Cardiac muscle cell (in vitro differentiated cells and primary cell): ENCODE measurements at regions not wholly inside any gene's neighbourhood (a gene's known extent, or its start where the extent isn't known, plus 50 kb on each side); places are given as distances from the start of the nearest gene placed in this dataset.
"Not testable (repeated sequence)": the region's sequence is repeated elsewhere in the genome, so short reads cannot be mapped to it uniquely, and the experiment has no call there.

ENCODE experiments used
- DNase-seq, 2 donors: peaks; one replicate each; pipeline versions ENCODE4 v3.0.0 to v3.0.0-alpha.2; 2010 to 2017; ENCODE audit warnings: low read depth in 1 of 2, low spot score in 1 of 2
- H3K27ac ChIP-seq: fragments of 200-600 bp; sonication (generic); 2 replicates; pipeline ENCODE4 v1.5.1; 2016
- H3K27me3 ChIP-seq: fragments of 200-600 bp; sonication (generic); 2 replicates; pipeline ENCODE4 v1.6.0; 2016; ENCODE audit warnings: control low read depth
- H3K36me3 ChIP-seq: fragments of 200-600 bp; sonication (generic); 2 replicates; pipeline ENCODE4 v1.5.1; 2016; ENCODE audit warnings: control low read depth
- H3K4me1 ChIP-seq: fragments of 200-600 bp; sonication (generic); 2 replicates; pipeline ENCODE4 v1.8.1; 2017; ENCODE audit warnings: low read depth, mild to moderate bottlenecking, mixed run types
- H3K4me3 ChIP-seq: fragments of 200-600 bp; sonication (generic); 2 replicates; pipeline ENCODE4 v1.5.1; 2016; ENCODE audit warnings: mild to moderate bottlenecking
- H3K9me3 ChIP-seq: fragments of 200-600 bp; sonication (generic); 2 replicates; pipeline ENCODE4 v1.5.1; 2017; ENCODE audit warnings: low read depth, mild to moderate bottlenecking, control low read depth
- TF ChIP-seq, protein P1 (sequence below): IDR thresholded peaks from 2 replicates; pipeline ENCODE4 v1.5.1; 2012; ENCODE audit warnings: low read depth, mild to moderate bottlenecking, low read length

DNA sequence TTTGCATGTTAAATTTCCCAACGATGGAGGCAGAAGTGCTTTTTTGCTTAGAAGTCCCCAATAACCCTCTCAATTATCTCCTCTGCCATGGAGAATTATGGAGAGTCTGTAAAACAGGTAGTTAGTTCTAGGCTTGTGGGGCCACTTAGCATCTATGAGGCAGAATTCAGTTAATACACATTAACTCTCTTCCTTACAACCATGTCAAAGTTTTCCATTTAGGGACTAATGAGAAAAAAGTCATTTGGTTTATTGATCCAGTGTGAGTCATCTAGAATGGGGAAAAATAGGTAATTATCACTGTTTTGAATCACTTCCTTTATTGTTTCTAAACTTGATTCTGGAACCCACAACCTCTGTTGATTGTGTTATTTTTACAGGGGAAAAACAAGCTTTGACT lies 229.1 kb upstream of the COX10 start:
- Histone ChIP-seq H3K4me1 (no peaks in the 10 kb centered on the region), H3K27ac (no peak overlapping the region), H3K4me3 (no peak overlapping the region), H3K9me3 (no peaks in the 10 kb centered on the region), H3K36me3 (no peaks in the 10 kb centered on the region), H3K27me3 (no peaks in the 10 kb centered on the region)
- no peak for DNase-seq
- TF ChIP-seq, protein P1, sequence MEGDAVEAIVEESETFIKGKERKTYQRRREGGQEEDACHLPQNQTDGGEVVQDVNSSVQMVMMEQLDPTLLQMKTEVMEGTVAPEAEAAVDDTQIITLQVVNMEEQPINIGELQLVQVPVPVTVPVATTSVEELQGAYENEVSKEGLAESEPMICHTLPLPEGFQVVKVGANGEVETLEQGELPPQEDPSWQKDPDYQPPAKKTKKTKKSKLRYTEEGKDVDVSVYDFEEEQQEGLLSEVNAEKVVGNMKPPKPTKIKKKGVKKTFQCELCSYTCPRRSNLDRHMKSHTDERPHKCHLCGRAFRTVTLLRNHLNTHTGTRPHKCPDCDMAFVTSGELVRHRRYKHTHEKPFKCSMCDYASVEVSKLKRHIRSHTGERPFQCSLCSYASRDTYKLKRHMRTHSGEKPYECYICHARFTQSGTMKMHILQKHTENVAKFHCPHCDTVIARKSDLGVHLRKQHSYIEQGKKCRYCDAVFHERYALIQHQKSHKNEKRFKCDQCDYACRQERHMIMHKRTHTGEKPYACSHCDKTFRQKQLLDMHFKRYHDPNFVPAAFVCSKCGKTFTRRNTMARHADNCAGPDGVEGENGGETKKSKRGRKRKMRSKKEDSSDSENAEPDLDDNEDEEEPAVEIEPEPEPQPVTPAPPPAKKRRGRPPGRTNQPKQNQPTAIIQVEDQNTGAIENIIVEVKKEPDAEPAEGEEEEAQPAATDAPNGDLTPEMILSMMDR, result no peak

GRCh38 chr17:13843862-13844635 lies 225.3 kb upstream of the COX10 start:
- peak in 1 of 2 donors; percentile 4 for DNase-seq
- Histone ChIP-seq H3K4me3 (no peak overlapping the region), H3K27me3 (no peaks in the 10 kb centered on the region), H3K9me3 (peaks cover 2% of the 10 kb centered on the region), H3K36me3 (no peaks in the 10 kb centered on the region), H3K27ac (no peak overlapping the region), H3K4me1 (no peaks in the 10 kb centered on the region)
- TF ChIP-seq, protein P1, result no peak

DNA sequence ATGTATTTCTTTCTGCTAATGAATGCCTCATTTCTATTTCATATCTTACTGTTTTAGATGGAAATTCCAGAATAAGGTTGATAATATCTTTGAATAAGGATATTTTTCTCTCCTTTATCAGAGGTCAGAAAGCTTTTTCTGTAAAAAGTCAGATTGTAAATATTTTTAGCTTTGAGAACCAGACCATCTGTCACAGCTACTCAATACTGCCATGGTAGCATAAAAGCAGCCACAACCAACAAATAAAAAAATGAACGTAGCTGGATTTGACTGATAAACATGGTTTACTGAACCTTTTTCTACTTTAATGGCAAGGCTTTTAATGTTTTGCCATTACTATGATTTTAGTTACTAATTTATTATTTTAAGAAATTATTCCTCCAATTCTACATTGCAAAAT lies 217.4 kb upstream of the COX10 start:
- DNase-seq, result no peak
- Histone ChIP-seq H3K27ac (no peak overlapping the region), H3K36me3 (no peaks in the 10 kb centered on the region), H3K4me3 (no peak overlapping the region), H3K27me3 (no peaks in the 10 kb centered on the region), H3K9me3 (no peaks in the 10 kb centered on the region), H3K4me1 (no peaks in the 10 kb centered on the region)
- TF ChIP-seq, protein P1, result no peak

- not testable (repeated sequence) for H3K27ac ChIP-seq, DNase-seq, H3K27me3 ChIP-seq, H3K36me3 ChIP-seq, H3K4me1 ChIP-seq, H3K4me3 ChIP-seq, H3K9me3 ChIP-seq
Observed at GRCh38 chr17:13855730-13856129, 213.6 kb upstream of the COX10 start.

GRCh38 chr17:13862346-13862745 lies 207.0 kb upstream of the COX10 start:
- no peaks in the 10 kb centered on the region for H3K9me3 ChIP-seq
- H3K4me1 ChIP-seq, result peaks cover 9% of the 10 kb centered on the region
- TF ChIP-seq, protein P1, result no peak
- H3K27ac ChIP-seq, result no peak overlapping the region
- H3K36me3 ChIP-seq, result no peaks in the 10 kb centered on the region
- DNase-seq, result no peak
- no peak overlapping the region for H3K4me3 ChIP-seq
- no peaks in the 10 kb centered on the region for H3K27me3 ChIP-seq

DNA sequence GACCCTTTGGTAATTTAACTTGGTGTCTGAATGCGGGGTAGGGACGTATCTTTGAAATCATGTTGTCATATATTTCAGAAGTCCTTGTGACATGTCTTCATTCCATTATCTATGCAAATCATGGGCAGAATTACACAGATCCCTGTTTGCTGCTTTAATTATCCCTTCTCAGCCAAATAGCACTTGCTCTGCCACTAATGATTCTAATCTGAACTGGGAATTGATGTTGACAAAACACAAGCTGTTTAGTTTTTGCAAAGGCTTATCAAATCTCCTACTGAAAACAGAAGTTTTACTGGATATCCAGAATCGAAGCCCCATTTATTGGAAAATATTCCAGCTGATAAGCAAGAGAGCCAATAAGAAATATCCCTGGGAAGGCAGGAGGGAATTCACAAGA lies 205.9 kb upstream of the COX10 start:
- Histone ChIP-seq H3K27ac (no peak overlapping the region), H3K9me3 (no peaks in the 10 kb centered on the region), H3K4me3 (no peak overlapping the region), H3K27me3 (no peaks in the 10 kb centered on the region), H3K4me1 (peaks cover 9% of the 10 kb centered on the region), H3K36me3 (no peaks in the 10 kb centered on the region)
- no peak for DNase-seq
- TF ChIP-seq, protein P1, result no peak
